C1 segment of cervical spinal cord (tissue), 14 donors: ENCODE measurements at regions not wholly inside any gene's neighbourhood (a gene's known extent, or its start where the extent isn't known, plus 50 kb on each side); places are given as distances from the start of the nearest gene placed in this dataset.

Experiments
- DNase-seq, 14 donors: peaks; one replicate each; lab custom pipeline; 2025; lab: John Stamatoyannopoulos, UW

- DNase-seq: no peak
Measured at GRCh38 chr1:99163671-99164070, 100.6 kb upstream of the PLPPR4 start.

- no peak for DNase-seq
Measured at GRCh38 chr1:99170516-99170915, 93.8 kb upstream of the PLPPR4 start.

DNA sequence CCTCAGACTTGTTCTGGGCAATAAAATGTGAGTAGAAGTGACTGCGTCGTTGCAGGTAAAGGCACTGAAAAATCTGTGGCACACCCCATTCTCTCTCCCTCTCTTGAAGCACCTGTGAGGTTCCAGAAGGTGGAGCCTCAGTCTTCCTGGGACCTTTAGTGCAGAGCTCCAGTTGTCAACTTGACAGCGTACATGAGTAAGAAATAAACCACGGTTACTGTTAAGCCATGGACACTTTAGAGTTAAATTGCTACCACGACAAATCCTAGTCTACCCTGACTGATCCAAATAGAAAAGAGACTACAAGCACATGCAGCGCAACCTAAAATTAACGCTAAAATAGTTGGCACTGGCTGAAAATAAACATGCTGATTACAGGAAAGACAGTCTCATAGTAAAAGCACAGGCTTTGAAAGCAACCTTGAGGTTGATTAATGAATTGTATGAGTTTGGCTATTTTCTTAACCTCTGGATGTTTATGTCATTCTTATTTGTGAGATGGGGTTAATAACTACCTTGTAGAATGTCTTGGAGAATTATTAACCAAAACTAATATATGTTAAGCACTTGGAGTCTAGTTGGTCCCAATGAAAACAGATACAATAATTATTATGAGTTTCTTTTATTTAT lies 93.0 kb upstream of the PLPPR4 start:
- DNase-seq: no peak

GRCh38 chr1:99173282-99173681 lies 91.0 kb upstream of the PLPPR4 start:
- no peak for DNase-seq

GRCh38 chr1:99173900-99174299 lies 90.4 kb upstream of the PLPPR4 start:
- DNase-seq: no peak

- no peak for DNase-seq
Measured at GRCh38 chr1:99176753-99177152, 87.5 kb upstream of the PLPPR4 start.

GRCh38 chr1:99177465-99177864 lies 86.8 kb upstream of the PLPPR4 start:
- DNase-seq: no peak

DNA sequence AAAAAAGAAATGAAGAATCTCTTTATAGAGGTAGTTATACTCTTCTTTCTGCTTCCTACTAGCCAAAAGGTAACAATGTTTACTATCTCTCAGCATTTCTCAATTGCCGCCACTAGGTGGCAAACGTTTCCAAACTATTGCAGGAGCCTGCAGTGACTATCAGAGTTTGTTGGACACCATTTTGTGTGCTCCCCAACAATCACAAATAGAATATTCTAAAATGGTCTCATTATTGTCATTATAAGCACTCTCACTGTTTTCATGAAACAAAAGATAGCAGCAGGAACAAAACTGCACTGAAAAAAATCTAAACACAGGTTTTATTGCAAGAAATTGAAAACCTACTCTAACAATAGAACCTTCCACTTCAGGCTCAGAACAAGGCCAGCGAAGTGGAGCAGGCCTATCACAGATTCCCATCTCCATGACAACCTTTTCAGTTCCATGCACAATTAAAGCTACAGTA lies 83.9 kb upstream of the PLPPR4 start:
- peak in 11 of 14 donors; percentile 6 to 60 (median 36) for DNase-seq

DNA sequence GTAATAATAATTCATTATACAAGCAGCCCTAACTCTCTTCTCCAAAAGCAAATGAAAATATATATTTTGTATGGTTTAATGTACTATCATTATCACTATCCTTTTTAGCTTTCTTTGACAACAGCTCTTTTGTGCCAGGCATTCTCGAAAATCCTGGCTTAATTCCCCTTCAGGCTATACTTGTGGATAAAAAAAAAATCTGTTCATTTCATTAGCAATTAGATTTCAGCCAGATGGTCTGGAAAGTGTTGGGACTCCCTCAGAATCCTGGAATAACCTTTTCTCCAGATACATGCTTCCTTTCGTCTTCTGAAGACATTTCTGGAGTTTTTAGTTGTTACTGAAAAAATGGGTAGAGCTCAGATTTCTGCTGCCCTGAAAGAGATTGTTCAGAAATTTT lies 83.4 kb upstream of the PLPPR4 start:
- peak in 1 of 14 donors; percentile 12 for DNase-seq

GRCh38 chr1:99181892-99182291 lies 82.4 kb upstream of the PLPPR4 start:
- no peak for DNase-seq

- DNase-seq: no peak
Measured at GRCh38 chr1:99185196-99185595, 79.1 kb upstream of the PLPPR4 start.

DNA sequence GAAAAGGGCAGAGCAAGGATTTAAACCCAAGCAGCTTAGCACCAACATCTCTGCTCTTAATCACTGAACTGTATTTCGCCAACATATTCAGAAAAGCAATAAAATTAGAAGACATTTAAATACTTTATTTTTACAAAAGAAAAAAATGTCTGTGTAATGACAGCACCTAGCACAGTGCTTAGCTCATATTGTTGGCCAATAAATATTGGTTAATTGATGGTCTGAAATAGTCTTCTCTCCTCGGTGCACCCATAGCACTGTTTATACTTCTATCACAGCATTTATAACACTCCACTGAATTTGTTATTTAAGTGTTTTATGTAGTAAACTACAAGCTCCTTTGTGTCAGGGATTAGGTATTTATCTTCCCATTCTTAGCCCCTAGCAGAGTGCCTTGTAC lies 70.9 kb upstream of the PLPPR4 start:
- no peak for DNase-seq

DNA sequence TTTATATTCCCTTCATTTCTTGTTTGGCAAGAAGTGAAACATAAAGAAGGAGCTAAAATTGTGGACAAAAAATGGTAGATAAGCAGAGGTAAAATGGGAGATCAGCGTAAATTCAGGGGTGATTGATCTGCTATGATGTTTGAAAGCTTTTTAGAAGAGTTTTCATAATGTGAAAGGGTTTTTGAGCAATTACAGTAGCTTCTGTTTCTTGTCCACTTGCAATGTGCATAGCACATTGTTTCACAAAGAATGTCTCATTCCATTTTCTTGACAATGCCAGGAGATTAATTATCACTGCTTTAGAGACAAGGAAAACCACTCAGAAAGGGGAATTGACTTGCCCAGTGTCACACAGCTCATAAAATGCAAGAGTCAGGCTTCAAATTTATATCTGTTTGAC lies 65.9 kb upstream of the PLPPR4 start:
- DNase-seq: no peak

- no peak for DNase-seq
Measured at GRCh38 chr1:99207216-99207615, 57.1 kb upstream of the PLPPR4 start.
